IPS-18c (cell line): ENCODE measurements at regions not wholly inside any gene's neighbourhood (a gene's known extent, or its start where the extent isn't known, plus 50 kb on each side); places are given as distances from the start of the nearest gene placed in this dataset.

ENCODE experiments used
- H3K4me3 ChIP-seq: 2 replicates; pipeline ENCODE4 v1.7.0; 2013; ENCODE audit warnings: low read depth, mild to moderate bottlenecking, low read length, moderate library complexity; ENCODE audit not compliant: insufficient read depth
- H3K9me3 ChIP-seq: one replicate; pipeline ENCODE4 v1.6.1; 2013; ENCODE audit warnings: mild to moderate bottlenecking, low read length, moderate library complexity; ENCODE audit not compliant: control insufficient read depth, insufficient read depth

DNA sequence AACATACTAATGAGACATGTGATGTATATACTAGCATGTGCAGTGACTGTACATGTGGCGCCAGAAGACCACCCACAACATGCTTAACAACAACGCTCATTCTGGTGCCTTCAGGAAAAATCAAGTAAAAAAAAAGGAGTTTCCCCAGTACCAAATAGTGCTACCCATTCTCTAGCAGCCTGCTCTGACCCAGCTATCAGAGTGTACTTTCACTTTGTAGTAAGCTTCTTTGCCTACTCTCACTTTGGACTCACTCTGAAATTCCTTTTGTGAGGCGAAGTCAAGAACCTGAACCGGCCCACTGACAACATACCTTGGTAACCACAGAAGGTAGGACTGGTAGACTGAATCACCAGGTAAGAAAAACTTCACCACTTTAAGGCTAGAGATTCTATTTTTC lies 1100.0 kb downstream of the GRIK2 start:
- Histone ChIP-seq H3K4me3 (no peak overlapping the region), H3K9me3 (no peaks in the 10 kb centered on the region)

DNA sequence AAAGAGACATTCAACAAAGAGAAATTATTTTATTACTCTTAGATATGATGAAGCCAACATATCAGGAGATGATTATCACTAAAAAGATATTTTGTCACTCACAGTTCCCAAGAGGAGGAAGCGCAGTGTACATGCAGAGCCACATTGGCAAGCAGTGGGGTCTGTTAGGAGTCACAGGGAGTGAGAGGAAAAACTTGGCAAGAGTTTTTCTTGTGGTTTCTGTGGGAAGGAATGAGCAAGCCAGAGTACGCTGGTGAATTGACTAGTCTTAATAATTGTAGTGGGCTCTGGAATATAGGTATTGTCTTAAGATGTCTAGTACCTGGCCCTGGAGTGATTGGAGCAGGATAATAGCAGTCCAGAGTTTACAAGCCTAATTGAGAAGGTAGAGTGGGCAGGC lies 1095.2 kb downstream of the GRIK2 start:
- H3K4me3 ChIP-seq = no peak overlapping the region
- no peaks in the 10 kb centered on the region for H3K9me3 ChIP-seq

DNA sequence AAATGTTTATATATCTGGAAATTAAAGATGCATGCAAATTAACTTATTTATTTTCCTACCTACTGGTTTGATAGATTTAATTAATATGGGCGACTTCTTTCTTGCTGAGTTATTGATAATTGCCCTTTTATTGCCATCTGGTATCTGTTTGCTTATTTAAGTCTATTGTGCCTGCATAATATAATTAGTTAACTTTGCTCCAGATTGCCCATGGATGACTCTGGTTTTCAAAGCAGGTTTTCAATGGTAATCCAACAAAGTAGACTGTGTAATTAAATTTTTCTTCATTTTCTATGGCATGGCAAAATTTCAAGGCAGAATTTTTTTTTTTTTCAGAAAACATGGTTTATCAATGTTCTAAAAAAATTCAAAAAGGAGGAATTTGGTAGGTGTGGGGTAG lies 1092.0 kb downstream of the GRIK2 start:
- Histone ChIP-seq H3K9me3 (no peaks in the 10 kb centered on the region), H3K4me3 (no peak overlapping the region)

DNA sequence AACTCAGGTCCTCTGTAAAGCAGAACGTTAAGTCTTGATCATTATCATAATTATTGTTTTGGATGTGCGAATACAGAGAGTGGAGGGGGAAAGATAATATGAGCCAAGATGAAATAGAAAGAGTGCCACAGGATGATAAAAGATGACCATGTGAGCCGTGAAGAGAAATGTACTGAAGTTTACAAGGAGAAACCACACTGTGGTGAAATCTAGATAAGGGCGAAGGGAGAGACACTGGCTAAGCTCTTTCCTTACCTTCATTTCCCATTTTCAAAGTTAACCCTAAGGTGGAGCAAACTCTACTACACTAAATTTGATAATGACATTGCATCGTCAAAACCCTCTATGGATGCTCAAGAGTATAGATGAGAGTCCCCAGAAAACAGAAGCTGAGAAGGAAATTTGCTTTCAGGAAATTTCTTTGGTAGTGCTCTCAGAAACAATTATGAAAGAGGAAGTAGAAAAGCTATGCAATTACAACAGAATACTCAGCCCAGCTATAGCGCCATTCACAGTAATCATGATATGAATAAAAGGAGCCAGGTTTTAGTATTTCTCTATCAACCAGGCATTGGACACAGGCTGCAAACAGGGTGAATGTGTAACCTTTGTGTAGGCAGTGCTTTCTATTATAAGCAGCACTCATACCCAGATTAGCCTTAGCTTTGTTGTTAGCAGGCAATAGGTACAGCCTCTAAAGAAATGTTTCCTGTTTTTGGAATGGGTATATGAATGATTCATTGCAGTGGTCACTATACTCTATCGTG lies 1080.7 kb downstream of the GRIK2 start:
- no peaks in the 10 kb centered on the region for H3K9me3 ChIP-seq
- no peak overlapping the region for H3K4me3 ChIP-seq

DNA sequence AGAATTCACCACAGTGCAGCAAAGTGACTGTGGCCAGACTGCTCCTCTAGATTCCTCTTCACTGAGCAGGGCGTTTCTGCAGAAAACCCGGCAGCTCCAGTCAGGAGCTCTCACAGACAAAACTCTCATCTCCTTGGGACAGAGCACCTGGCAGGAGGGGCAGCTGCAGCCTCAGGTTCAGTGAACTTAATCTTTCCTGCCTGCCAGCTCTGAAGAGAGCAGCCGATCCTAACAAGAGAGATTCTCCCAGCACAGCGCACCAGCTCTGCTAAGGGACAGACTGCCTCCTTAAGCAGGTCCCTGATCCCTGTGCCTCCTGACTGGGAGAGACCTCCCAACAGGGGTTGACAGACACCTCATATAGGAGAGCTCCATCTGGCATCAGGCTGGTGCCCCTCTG lies 1065.5 kb downstream of the GRIK2 start:
- H3K4me3 ChIP-seq = no peak overlapping the region
- H3K9me3 ChIP-seq = no peaks in the 10 kb centered on the region

DNA sequence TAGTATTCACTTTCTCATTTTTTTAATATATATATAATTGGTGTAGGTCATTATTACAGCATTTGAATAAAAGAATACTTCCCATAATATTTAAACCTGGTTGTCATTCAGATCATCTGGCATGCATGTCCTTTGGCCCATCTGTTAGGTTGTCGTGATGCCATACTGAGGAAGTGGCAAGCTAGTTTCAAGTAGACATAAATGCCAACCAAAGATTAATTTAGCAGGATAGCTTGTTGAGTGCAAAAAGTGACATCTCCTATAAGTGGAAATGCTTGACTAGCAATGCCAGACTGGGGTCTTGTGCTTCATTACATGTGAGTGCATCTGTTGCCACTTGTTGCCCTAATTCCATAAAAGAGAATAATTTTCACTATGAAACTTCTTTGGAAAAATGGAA lies 1044.7 kb downstream of the GRIK2 start:
- H3K4me3 ChIP-seq = no peak overlapping the region
- no peaks in the 10 kb centered on the region for H3K9me3 ChIP-seq

DNA sequence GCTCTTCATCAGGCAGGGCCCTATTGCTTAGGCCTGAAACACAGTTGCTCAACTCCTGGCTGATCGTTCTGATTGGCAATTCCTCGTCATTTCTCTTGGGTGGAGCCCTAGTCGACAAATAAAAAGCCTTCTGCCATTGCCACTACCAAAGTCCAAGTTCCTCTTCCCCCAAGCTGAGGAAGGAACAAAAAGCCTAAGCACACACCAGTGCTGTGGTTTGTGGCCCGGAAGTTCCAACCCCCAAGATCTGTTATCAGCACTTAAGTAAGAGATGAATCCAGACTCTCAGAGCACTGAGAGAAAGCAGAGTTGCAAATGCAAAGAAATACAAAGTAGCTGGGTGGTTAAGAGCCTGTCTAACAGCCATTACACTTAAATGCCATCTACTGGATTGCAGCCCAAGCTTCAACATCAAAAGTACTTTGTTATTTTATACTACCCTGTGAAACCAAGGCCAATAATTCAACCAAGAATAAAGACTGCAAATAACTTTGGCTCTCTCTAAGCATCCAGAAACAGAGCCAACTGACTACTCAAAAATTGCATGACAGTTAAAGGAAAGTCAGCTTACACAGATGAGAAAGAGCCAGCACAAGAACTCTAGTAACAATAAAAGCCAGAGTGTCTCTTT lies 1024.0 kb downstream of the GRIK2 start:
- Histone ChIP-seq H3K9me3 (peaks cover 2% of the 10 kb centered on the region), H3K4me3 (no peak overlapping the region)

DNA sequence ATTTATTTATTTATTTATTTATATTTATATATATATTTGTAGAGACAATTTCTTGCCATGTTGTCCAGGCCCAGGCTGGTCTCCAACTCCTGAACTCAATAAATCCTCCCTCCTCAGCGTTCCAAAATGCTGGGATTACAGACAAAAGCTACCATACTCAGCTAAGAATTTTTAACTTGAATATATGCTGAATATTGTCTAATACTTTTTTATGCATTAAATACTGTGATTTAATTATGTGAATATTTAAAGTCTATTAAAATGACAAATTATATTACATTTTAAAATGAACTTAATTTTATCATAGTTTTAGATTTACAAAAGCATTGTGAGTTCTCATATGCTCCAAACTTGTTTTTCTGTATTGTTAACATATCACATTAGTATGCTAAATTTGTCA lies 1022.4 kb downstream of the GRIK2 start:
- Histone ChIP-seq H3K4me3 (no peak overlapping the region), H3K9me3 (peaks cover 2% of the 10 kb centered on the region)

DNA sequence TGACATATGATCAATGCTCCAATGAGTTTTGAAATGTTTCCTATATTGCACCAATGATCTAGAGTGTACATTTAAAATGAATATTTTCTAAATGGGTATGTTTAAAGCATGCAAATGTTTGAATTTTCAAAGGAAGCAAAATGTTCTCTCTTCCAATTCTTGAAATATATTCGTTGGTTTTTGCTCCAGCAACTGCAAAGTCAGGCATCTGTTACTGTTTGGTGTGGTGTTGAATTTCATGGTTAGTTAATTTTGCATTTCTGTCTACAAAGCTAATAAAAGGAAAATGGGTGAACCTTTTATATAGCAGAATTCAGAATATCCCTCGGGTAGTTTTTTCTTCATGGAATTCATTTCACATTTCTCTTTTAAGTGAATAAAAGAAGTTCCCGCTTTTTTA lies 1018.3 kb downstream of the GRIK2 start:
- H3K4me3 ChIP-seq = no peak overlapping the region
- peaks cover 2% of the 10 kb centered on the region for H3K9me3 ChIP-seq

DNA sequence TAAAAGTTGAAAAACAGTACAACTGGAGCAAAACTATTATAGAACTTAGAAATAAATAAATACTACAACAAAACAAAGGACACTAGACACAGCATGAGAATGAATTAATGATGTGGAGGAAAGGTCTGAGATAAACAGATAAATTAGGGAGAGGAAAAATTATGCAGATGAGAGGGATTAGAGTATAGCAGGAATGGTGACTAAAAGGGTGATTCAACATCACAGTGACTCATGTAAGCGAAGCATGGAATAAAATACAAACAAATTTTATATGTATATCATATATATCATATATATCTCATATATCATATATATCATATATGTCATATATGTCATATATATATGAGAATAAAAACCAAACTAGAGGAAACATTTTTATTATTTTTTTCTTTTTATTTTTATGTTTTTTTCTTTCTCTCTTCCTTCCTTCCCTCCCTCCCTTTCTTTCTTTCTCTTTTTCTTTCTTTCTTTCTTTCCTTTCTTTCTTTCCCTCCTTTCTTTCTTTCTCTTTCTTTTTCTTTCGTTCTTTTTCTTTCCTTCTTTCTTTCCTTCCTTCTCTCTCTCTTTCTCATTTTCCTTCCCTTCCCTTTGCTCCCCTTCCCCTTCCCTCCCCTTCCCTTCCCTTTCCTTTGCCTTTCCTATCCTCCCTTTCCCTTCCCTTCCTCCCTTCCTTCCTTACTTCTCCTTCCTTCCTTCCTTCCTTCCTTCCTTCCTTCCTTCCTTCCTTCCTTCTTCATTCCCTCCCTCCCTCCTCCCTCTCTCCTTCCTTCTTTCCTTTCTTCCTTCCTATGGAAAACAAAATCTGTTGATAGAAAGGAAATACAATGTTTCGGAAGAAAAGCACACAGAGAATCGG lies 1014.6 kb downstream of the GRIK2 start:
- Histone ChIP-seq H3K9me3 (no peaks in the 10 kb centered on the region), H3K4me3 (no peak overlapping the region)

DNA sequence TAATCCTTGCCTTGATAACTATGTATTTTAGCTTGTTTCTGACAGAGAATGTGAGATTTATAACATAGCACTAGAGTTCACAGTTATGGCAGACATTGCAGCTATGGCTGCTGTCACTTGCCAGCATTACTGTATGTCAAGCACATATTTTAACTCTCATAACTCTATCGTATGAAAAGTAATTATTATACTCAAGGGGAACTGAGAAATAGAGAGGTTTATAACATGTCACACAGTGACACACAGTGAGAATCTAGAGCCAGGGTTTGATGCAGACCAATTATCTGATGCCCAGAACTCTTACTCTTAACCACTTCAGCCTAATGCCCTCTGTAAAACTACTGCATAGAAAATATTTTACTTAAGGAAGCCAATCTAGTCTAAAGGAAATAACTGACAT lies 1012.4 kb downstream of the GRIK2 start:
- no peak overlapping the region for H3K4me3 ChIP-seq

DNA sequence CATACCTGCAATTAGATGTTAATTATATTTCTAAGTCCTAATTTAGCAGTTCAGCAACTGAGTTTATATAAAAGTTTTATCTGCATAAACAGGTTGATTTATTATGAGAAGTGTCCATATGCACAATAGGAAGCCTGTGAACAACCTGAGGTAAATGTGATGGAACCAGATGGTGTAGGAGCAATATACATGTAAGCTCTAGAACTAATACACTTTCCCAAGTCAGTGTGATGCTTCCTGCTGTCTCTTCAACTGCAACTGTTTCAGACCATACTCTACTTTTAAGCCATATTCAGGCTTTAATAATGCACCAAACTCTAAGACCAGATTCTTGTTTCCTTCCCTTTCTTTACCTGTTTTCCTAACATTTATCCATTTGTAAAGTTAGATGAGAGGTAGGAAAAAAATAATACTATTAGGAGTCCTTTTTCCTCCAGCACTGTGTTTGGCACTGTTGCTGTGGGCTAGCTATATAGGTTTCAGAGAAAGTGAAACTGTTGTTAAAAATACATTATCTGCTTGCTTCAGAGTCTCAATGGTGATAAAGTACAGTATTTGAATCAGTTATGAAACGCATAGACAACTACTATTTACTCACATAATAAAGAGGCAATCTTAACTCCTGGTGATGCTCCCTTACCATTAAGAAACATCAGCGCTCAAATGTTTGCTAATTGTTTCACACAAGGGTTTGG lies 1009.3 kb downstream of the GRIK2 start:
- H3K9me3 ChIP-seq = no peaks in the 10 kb centered on the region
- no peak overlapping the region for H3K4me3 ChIP-seq

More for the DNA sequence above, 1012.4 kb downstream of the GRIK2 start:
- H3K9me3 ChIP-seq = no peaks in the 10 kb centered on the region

DNA sequence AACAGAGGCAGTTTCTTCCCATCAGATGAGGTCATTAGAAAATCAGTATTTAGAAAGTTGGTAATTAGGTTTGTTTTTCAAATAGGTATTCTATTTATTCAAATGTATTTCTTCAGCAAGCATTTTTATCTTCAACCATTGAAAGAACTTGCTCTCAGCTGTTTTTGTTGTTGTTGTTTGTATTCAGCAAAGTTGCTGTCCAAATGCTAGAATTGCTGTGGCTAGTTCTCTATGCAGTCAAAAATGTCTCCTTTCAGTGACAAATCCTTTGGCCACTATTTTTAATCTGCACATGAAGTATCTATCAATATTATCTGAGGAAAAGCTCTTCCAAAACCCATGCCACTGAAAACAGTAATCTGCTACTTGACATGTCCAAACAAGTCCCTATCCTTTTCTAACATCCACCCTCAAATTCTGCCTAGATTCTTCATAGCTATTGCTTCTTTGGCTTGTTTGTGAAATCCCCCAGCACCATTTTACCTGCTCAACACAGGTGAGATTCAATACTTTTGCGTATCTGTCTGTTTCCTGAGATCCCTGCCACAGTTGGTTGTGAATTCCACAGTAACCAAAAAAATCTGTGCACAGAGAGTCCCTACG lies 1005.4 kb downstream of the GRIK2 start:
- Histone ChIP-seq H3K4me3 (no peak overlapping the region), H3K9me3 (no peaks in the 10 kb centered on the region)

DNA sequence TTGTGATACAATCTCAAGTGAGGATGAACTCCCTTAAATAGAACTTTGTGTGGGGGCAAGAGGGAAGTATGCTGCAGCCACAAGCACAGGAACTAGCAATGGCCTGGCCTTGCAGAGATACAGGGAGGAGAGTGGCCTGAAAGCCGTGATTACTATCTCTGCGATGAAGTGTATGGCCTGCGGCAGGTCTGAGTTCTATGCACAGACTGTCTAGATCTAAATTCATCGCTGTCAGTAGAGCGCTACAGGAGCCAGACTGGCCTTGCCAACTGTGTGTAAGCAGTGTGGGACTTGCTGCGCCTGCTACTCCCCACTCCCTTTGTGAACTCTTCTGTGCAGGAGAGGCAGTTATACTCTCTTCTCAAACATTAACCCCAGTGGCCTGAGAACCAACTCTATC lies 997.0 kb downstream of the GRIK2 start:
- Histone ChIP-seq H3K4me3 (no peak overlapping the region), H3K9me3 (no peaks in the 10 kb centered on the region)

DNA sequence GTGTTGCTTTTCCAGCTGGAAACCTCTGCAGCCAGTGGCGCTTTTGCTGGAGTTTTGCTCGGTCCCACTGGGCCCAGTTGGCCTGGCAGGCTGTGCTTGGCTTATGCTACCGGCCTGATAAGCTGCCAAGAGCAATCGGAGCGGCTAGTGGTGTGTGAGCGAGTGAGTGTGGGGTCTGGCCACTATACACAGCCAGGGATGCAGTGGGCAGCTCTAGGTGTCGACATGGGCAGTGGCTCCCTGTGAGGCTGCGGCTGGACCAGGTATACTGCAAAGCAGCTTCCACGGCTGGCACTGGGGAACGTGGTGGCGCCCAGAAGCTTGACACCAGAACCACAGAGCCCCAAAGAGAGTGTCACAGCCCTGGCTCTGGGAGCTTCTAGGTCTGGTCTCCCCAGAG lies 996.5 kb downstream of the GRIK2 start:
- no peak overlapping the region for H3K4me3 ChIP-seq
- H3K9me3 ChIP-seq = no peaks in the 10 kb centered on the region

DNA sequence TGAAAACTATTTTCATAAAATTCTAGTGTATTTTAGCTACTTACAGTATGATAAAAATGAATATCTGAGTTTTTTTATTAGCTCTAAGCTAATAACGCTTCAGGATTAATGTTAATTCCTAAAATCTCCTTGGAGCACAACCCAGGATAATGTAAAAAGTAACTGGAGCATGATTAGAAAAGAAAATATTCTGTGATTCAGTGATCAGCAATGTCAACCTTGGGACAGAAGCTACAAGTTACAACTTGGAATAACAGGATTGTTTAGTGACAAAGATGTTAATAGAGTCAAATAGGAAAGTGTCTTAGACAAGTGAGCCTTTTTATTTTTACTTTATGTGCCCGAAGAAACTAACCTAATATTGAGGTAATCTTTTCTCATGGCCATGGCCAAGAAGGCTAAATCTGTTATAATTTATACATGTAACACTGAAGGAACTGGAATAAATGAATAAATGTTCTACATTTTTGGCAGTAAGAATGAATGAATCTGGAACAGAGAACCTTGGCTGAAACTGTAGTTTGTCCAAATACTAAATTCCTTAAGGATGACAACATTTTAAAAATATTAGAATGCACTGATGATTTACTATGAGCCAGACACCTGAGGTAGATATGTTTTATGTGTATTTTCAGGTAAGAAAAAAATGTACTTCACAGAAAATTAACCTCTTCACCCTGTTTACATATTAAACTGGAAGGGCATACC lies 994.0 kb downstream of the GRIK2 start:
- Histone ChIP-seq H3K9me3 (no peaks in the 10 kb centered on the region), H3K4me3 (no peak overlapping the region)

DNA sequence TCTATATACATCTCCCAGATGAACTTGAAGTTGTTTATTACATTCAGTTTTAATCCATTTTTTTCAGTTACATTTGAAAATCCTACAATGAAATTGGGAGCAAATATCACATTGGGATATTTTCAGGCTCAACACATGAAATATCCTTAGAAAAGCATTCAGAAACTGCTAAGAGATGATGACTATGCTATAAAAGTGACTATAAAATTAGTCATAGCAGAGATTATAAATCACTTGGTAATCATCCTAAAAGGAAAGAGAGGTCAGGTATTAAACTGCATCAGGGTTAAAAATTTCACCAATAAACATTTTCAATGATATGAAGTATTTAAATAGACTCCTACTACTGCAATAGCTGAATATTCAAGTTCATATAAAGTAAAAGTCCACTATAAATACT lies 987.7 kb downstream of the GRIK2 start:
- Histone ChIP-seq H3K4me3 (no peak overlapping the region), H3K9me3 (no peaks in the 10 kb centered on the region)
